PC-3 (cell line): ENCODE measurements at regions not wholly inside any gene's neighbourhood (a gene's known extent, or its start where the extent isn't known, plus 50 kb on each side); places are given as distances from the start of the nearest gene placed in this dataset.

Source experiments
- ATAC-seq: fragments of 200-7000 bp; cut with Tn5 transposase; 2 replicates; pipeline ENCODE4 v1.9.1; 2020; ENCODE audit warnings: mild to moderate bottlenecking, moderate library complexity
- BruUV-seq: library from RNA; stranded (reverse); fragments of 400-500 nt; replicated peaks from 2 replicates; lab custom pipeline; 2021; lab: Mats Ljungman, UMichigan
- CTCF ChIA-PET: fragments of 300-600 bp; sonication (Branson Sonifier 250); formaldehyde crosslinking; loops from one replicate; lab custom pipeline; 2022; ENCODE audit warnings: antibody characterized with exemption; lab: Charles Lee
- POLR2A ChIA-PET: fragments of 300-600 bp; sonication (Branson Sonifier 250); formaldehyde crosslinking; loops from one replicate; lab custom pipeline; 2022; ENCODE audit warnings: antibody characterized with exemption; ENCODE audit not compliant: unreplicated experiment; lab: Charles Lee
- DNase-seq: peaks from one replicate; pipeline ENCODE4 v3.0.0-alpha.2; 2015
- H2AFZ ChIP-seq: fragments of 300-600 bp; sonication (generic); 2 replicates; pipeline ENCODE4 v1.6.0; 2016; ENCODE audit warnings: antibody characterized with exemption, low read length
- H3F3A ChIP-seq: fragments of 300-600 bp; sonication (generic); one replicate; pipeline ENCODE4 v1.6.0; 2017; ENCODE audit warnings: antibody characterized with exemption, low read length, control low read depth, mild to moderate bottlenecking; ENCODE audit not compliant: unreplicated experiment
- H3K27ac ChIP-seq: fragments of 300-600 bp; sonication (generic); 2 replicates; pipeline ENCODE4 v1.5.1; 2016; ENCODE audit warnings: mild to moderate bottlenecking, low read length
- H3K27me3 ChIP-seq: fragments of 300-600 bp; sonication (generic); 2 replicates; pipeline ENCODE4 v1.6.1; 2016; ENCODE audit warnings: low read length, mixed read lengths
- H3K36me3 ChIP-seq: fragments of 300-600 bp; sonication (generic); 2 replicates; pipeline ENCODE4 v1.6.1; 2016; ENCODE audit warnings: low read depth, mixed run types, low read length, mixed read lengths
- H3K4me1 ChIP-seq: fragments of 300-600 bp; sonication (generic); 2 replicates; pipeline ENCODE4 v1.5.1; 2016; ENCODE audit warnings: low read length; ENCODE audit not compliant: insufficient read depth
- H3K4me2 ChIP-seq: fragments of 300-600 bp; sonication (generic); 2 replicates; pipeline ENCODE4 v1.6.0; 2016; ENCODE audit warnings: low read length
- H3K4me3 ChIP-seq: fragments of 300-600 bp; sonication (generic); 2 replicates; pipeline ENCODE4 v1.5.1; 2016; ENCODE audit warnings: mild to moderate bottlenecking, low read length, mixed read lengths
- H3K79me2 ChIP-seq: fragments of 300-600 bp; sonication (generic); 2 replicates; pipeline ENCODE4 v1.6.1; 2017; ENCODE audit warnings: low read length, mixed read lengths
- H3K9ac ChIP-seq: fragments of 300-600 bp; sonication (generic); 2 replicates; pipeline ENCODE4 v1.6.0; 2016; ENCODE audit warnings: mild to moderate bottlenecking, low read length
- H3K9me2 ChIP-seq: fragments of 300-600 bp; sonication (generic); replicated peaks from 2 replicates; pipeline ENCODE4 v1.6.1; 2016; ENCODE audit warnings: mixed run types, low read length, mixed read lengths
- H3K9me3 ChIP-seq: fragments of 300-600 bp; sonication (generic); 2 replicates; pipeline ENCODE4 v1.6.1; 2016; ENCODE audit warnings: low read length, mixed read lengths
- H4K20me1 ChIP-seq: fragments of 300-600 bp; sonication (generic); 2 replicates; pipeline ENCODE4 v1.6.1; 2016; ENCODE audit warnings: low read length, mixed read lengths
- EZH2 ChIP-seq: fragments of 300-600 bp; sonication (generic); IDR thresholded peaks from one replicate; pipeline ENCODE4 v1.6.1; 2017; ENCODE audit warnings: antibody characterized with exemption, mild to moderate bottlenecking, low read length; ENCODE audit not compliant: unreplicated experiment
- EZH2phosphoT487 ChIP-seq: fragments of 300-600 bp; sonication (generic); IDR thresholded peaks from 2 replicates; pipeline ENCODE4 v1.6.1; 2018; ENCODE audit warnings: mild to moderate bottlenecking, antibody characterized with exemption, low read length, borderline replicate concordance
- intact Hi-C: fragments of 100-400 bp; cut with micrococcal nuclease; formaldehyde crosslinking; loops from 2 replicates; pipeline ENCODE4 v1.9.0; 2023
- TF ChIP-seq, protein P1 (sequence below): fragments of 300-600 bp; sonication (generic); conservative IDR thresholded peaks from 2 replicates; pipeline ENCODE4 v1.5.1; 2017; ENCODE audit warnings: antibody characterized with exemption, low read depth, mild to moderate bottlenecking, low read length

DNA sequence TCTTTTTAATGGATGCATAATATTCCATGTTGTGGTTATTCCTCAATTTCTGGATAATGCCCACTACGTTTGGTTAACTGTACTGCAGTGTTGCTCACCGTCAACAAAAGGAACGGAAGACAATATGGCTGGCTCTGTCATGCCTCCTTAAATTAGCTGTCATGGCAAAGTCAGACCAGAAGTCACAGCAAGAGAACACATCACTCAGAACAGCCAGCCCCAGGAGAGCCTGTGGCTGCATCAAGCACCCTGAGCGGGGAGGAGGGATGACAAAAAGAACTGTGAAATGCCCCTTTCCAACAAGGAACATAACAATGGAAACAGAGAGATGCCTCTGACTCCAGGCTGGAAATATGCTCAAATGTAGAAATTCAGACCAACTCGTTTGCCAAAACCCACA lies 366.0 kb upstream of the ZNF507 start:
- ChIA-PET CTCF (no interaction called here), POLR2A (no interaction called here)
- Histone ChIP-seq H3F3A (no peaks in the 10 kb centered on the region), H2AFZ (no peak overlapping the region), H3K27me3 (no peaks in the 10 kb centered on the region), H3K4me2 (no peak overlapping the region), H3K36me3 (no peaks in the 10 kb centered on the region), H3K9me3 (no peaks in the 10 kb centered on the region), H3K9me2 (no peaks in the 10 kb centered on the region), H3K9ac (no peak overlapping the region), H3K4me3 (no peak overlapping the region), H4K20me1 (no peaks in the 10 kb centered on the region), H3K79me2 (no peaks in the 10 kb centered on the region), H3K27ac (no peak overlapping the region), H3K4me1 (no peaks in the 10 kb centered on the region)
- intact Hi-C loops: no loop called here
- DNase-seq: no peak
- ATAC-seq: no peak
- TF ChIP-seq EZH2phosphoT487 (no peak), EZH2 (no peak)
- TF ChIP-seq, protein P1, sequence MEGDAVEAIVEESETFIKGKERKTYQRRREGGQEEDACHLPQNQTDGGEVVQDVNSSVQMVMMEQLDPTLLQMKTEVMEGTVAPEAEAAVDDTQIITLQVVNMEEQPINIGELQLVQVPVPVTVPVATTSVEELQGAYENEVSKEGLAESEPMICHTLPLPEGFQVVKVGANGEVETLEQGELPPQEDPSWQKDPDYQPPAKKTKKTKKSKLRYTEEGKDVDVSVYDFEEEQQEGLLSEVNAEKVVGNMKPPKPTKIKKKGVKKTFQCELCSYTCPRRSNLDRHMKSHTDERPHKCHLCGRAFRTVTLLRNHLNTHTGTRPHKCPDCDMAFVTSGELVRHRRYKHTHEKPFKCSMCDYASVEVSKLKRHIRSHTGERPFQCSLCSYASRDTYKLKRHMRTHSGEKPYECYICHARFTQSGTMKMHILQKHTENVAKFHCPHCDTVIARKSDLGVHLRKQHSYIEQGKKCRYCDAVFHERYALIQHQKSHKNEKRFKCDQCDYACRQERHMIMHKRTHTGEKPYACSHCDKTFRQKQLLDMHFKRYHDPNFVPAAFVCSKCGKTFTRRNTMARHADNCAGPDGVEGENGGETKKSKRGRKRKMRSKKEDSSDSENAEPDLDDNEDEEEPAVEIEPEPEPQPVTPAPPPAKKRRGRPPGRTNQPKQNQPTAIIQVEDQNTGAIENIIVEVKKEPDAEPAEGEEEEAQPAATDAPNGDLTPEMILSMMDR: no peak
- no TSS peak for BruUV-seq

DNA sequence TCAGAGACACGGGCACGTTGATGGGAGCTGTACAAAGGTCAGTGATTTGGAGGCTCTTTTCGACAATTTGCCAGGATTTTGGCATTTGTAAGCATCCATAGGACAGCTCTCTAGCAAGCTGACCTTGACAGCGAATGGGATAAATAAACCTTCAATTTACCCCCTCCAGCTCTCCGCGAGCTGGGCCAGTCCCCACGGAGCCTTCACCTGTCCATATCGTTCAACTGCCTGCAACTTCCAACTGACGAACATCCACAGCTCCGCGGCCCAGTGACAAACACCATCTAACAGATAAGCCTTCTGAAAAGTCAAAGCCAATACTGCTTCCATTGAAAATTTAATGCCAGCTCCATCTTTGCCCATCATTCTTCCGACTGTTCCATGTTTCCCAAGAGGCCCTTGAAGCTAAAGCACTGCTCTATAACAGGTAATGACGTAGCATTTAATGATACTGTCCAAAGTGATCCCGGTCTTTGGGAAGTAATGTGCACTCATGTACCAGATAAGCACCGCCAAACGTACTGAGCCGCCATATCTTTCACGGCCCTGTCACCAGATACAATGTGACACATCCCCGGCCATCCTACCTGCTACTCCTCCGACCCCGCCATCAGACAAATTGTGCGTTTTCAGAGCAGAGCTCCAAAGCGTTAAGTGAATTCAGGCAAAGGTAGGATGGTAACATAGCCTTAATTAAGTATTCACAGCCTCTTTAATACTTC lies 365.3 kb upstream of the ZNF507 start:
- Histone ChIP-seq H3K79me2 (no peaks in the 10 kb centered on the region), H3K4me3 (no peak overlapping the region), H3K4me2 (no peak overlapping the region), H3K9me3 (no peaks in the 10 kb centered on the region), H3K36me3 (no peaks in the 10 kb centered on the region), H3K9ac (no peak overlapping the region), H3F3A (no peaks in the 10 kb centered on the region), H2AFZ (no peak overlapping the region), H4K20me1 (no peaks in the 10 kb centered on the region), H3K27ac (no peak overlapping the region), H3K9me2 (no peaks in the 10 kb centered on the region), H3K4me1 (no peaks in the 10 kb centered on the region), H3K27me3 (no peaks in the 10 kb centered on the region)
- no peak for ATAC-seq
- no peak for DNase-seq
- TF ChIP-seq EZH2phosphoT487: no peak
- no peak for TF ChIP-seq EZH2
- TF ChIP-seq, protein P1: no peak
- ChIA-PET CTCF (no interaction called here), POLR2A (interaction anchor here (1.1 kb wide), 1 partner anchor 29 kb away, joined by 3 read pairs; no protein-coding TSS in a partner anchor)
- intact Hi-C loops: no loop called here
- no TSS peak for BruUV-seq

GRCh38 chr19:31980796-31981195 lies 364.6 kb upstream of the ZNF507 start:
- H3K36me3 ChIP-seq: no peaks in the 10 kb centered on the region
- H3K4me1 ChIP-seq: no peaks in the 10 kb centered on the region
- H3K9me2 ChIP-seq: no peaks in the 10 kb centered on the region
- H3K27me3 ChIP-seq: no peaks in the 10 kb centered on the region
- DNase-seq (no peak), ATAC-seq (no peak)
- TF ChIP-seq EZH2phosphoT487 (no peak), EZH2 (no peak)
- TF ChIP-seq, protein P1: no peak
- ChIA-PET POLR2A (interaction anchor here (1.1 kb wide), 1 partner anchor 28 kb away, joined by 3 read pairs; no protein-coding TSS in a partner anchor), CTCF (no interaction called here)
- H2AFZ ChIP-seq: no peak overlapping the region
- H4K20me1 ChIP-seq: no peaks in the 10 kb centered on the region
- H3K9me3 ChIP-seq: no peaks in the 10 kb centered on the region
- H3K27ac ChIP-seq: no peak overlapping the region
- H3K4me2 ChIP-seq: no peak overlapping the region
- no peaks in the 10 kb centered on the region for H3K79me2 ChIP-seq
- H3F3A ChIP-seq: no peaks in the 10 kb centered on the region
- no peak overlapping the region for H3K4me3 ChIP-seq
- no peak overlapping the region for H3K9ac ChIP-seq
- no TSS peak for BruUV-seq
- intact Hi-C loops: no loop called here
